Stomach (tissue), 8 donors: ENCODE measurements at regions not wholly inside any gene's neighbourhood (a gene's known extent, or its start where the extent isn't known, plus 50 kb on each side); places are given as distances from the start of the nearest gene placed in this dataset.
A peak's percentile ranks its signal among the peaks of the same experiment; 100 is the strongest.

Source experiments
- DNase-seq, 2 donors: peaks; one replicate each; pipeline versions ENCODE4 v3.0.0 to v3.0.0-alpha.2; 2013 to 2019
- H3K27ac ChIP-seq, 5 donors: fragments of 200-600 bp in 4 of 5; sonication (generic) in 4 of 5; one replicate each; pipeline ENCODE4 v1.5.1; 2013 to 2019; ENCODE audit warnings: mild to moderate bottlenecking in 1 of 5, moderate library complexity in 1 of 5
- H3K27me3 ChIP-seq, 3 donors: fragments of 200-600 bp; sonication (generic); one replicate each; pipeline ENCODE4 v1.5.1; 2017 to 2019; ENCODE audit warnings: mixed run types in 1 of 3
- H3K36me3 ChIP-seq, 4 donors: fragments of 200-600 bp; sonication (generic); 1 replicate in 3 of 4; 2 replicates in 1 of 4; pipeline ENCODE4 v1.5.1; 2016 to 2019
- H3K4me1 ChIP-seq, 4 donors: fragments of 200-600 bp; sonication (generic); one replicate each; pipeline ENCODE4 v1.5.1; 2016 to 2019
- H3K4me3 ChIP-seq, 4 donors: fragments of 200-600 bp; sonication (generic) in 3 of 4; one replicate each; pipeline ENCODE4 v1.5.1; 2016 to 2019; ENCODE audit warnings: mild to moderate bottlenecking in 1 of 4
- H3K9me3 ChIP-seq, 4 donors: fragments of 200-600 bp; sonication (generic); one replicate each; pipeline ENCODE4 v1.5.1; 2016 to 2019
- CTCF ChIP-seq, 7 experiments: fragments of 450-650 bp in 4 of 7; fragments of 200-600 bp in 3 of 7; sonication (generic) in 3 of 7; IDR thresholded peaks; one replicate each; pipeline ENCODE4 v1.5.1; 2016 to 2019; ENCODE audit warnings: antibody characterized with exemption in 7 of 7, control low read depth in 2 of 7, mild to moderate bottlenecking in 1 of 7
- EP300 ChIP-seq: sonication (generic); formaldehyde crosslinking; IDR thresholded peaks from one replicate; pipeline ENCODE4 v1.6.1; 2017; ENCODE audit warnings: antibody characterized with exemption
- POLR2A ChIP-seq, 4 donors: fragments of 450-650 bp; IDR thresholded peaks; one replicate each; pipeline ENCODE4 v1.6.1; 2016; ENCODE audit warnings: antibody characterized with exemption in 4 of 4, control low read depth in 2 of 4, mild to moderate bottlenecking in 1 of 4, moderate library complexity in 1 of 4
- POLR2AphosphoS5 ChIP-seq, 3 donors: sonication (generic); formaldehyde crosslinking; IDR thresholded peaks; one replicate each; pipeline ENCODE4 v1.6.1; 2016; ENCODE audit warnings: antibody characterized with exemption in 3 of 3
- WGBS, 5 donors: extraction: QIAGEN DNeasy Blood & Tissue Kit in 3 of 5; methylation state at CpG; one replicate each; pipeline versions ENCODE4 v1.1.5 to v1.1.7; 2013 to 2018; 5-methylcytosine and 5-hydroxymethylcytosine counted together
- intact Hi-C: fragments of 100-400 bp; cut with DNase I; formaldehyde crosslinking; loops from one replicate; pipeline ENCODE4 v1.15.1; 2023; ENCODE audit warnings: low total_unique reads
- donor health status: healthy with polysubstance abuse.
- donor health status: Bipolar disorder and iron deficiency.
- donor health status: healthy.

- WGBS, 5 donors, result 66 to 79% (median 74%) methylated on average over 3 of the region's 3 CpGs
- TF ChIP-seq POLR2AphosphoS5 (IDR thresholded peaks at IDR 0.05), result no peak
- TF ChIP-seq CTCF (IDR thresholded peaks at IDR 0.05), result no peak
- no peak for TF ChIP-seq POLR2A (IDR thresholded peaks at IDR 0.05)
- no peak for TF ChIP-seq EP300
- H3K4me3 ChIP-seq, result no peak overlapping the region
- no peaks in the 10 kb centered on the region for H3K36me3 ChIP-seq
- DNase-seq, result no peak
- no peaks in the 10 kb centered on the region for H3K27me3 ChIP-seq
- no peak overlapping the region for H3K27ac ChIP-seq
- intact Hi-C loops, result no loop called here
- H3K4me1 ChIP-seq, result peaks cover 0 to 9% (median 6%) of the 10 kb centered on the region in 4 donors
- H3K9me3 ChIP-seq, result no peaks in the 10 kb centered on the region
These were observed 140.4 kb upstream of the VLDLR start for GRCh38 chr9:2481216-2481615.

GRCh38 chr9:2486988-2487387, 134.6 kb upstream of the VLDLR start:
- no peak overlapping the region for H3K4me3 ChIP-seq
- TF ChIP-seq POLR2A (IDR thresholded peaks at IDR 0.05) (no peak), CTCF (IDR thresholded peaks at IDR 0.05) (no peak), EP300 (no peak), POLR2AphosphoS5 (IDR thresholded peaks at IDR 0.05) (no peak)
- intact Hi-C loops, result no loop called here

GRCh38 chr9:2489838-2490314, 131.7 kb upstream of the VLDLR start:
- peak in 1 of 2 donors; percentile 41 for DNase-seq
- H3K4me1 ChIP-seq, result peaks cover 0 to 19% (median 6%) of the 10 kb centered on the region in 4 donors
- WGBS, 5 donors, result 47 to 74% (median 57%) methylated on average over 2 of the region's 2 CpGs
- H3K27me3 ChIP-seq, result no peaks in the 10 kb centered on the region
- intact Hi-C loops, result no loop called here
- H3K27ac ChIP-seq, result no peak overlapping the region
- TF ChIP-seq POLR2A (IDR thresholded peaks at IDR 0.05) (no peak), POLR2AphosphoS5 (IDR thresholded peaks at IDR 0.05) (no peak), CTCF (IDR thresholded peaks at IDR 0.05) (no peak), EP300 (no peak)
- H3K4me3 ChIP-seq, result no peak overlapping the region
- H3K36me3 ChIP-seq, result no peaks in the 10 kb centered on the region
- no peaks in the 10 kb centered on the region for H3K9me3 ChIP-seq

More at GRCh38 chr9:2486988-2487387, 134.6 kb upstream of the VLDLR start:
- no peaks in the 10 kb centered on the region for H3K27me3 ChIP-seq
- no peak for DNase-seq
- no peaks in the 10 kb centered on the region for H3K9me3 ChIP-seq
- no peaks in the 10 kb centered on the region for H3K4me1 ChIP-seq
- no peaks in the 10 kb centered on the region for H3K36me3 ChIP-seq
- no peak overlapping the region for H3K27ac ChIP-seq

GRCh38 chr9:2492161-2492560, 129.4 kb upstream of the VLDLR start:
- 93 to 100% (median 95%) methylated on average over 3 of the region's 3 CpGs for WGBS, 5 donors
- intact Hi-C loops, result no loop called here
- peaks cover 0 to 19% (median 6%) of the 10 kb centered on the region in 4 donors for H3K4me1 ChIP-seq
- H3K4me3 ChIP-seq, result no peak overlapping the region
- H3K27ac ChIP-seq, result no peak overlapping the region
- no peaks in the 10 kb centered on the region for H3K36me3 ChIP-seq
- no peak for DNase-seq
- no peaks in the 10 kb centered on the region for H3K9me3 ChIP-seq
- TF ChIP-seq EP300 (no peak), POLR2A (IDR thresholded peaks at IDR 0.05) (no peak), CTCF (IDR thresholded peaks at IDR 0.05) (no peak), POLR2AphosphoS5 (IDR thresholded peaks at IDR 0.05) (no peak)
- H3K27me3 ChIP-seq, result no peaks in the 10 kb centered on the region
